Gastrocnemius medialis (tissue), 4 donors: ENCODE measurements at regions not wholly inside any gene's neighbourhood (a gene's known extent, or its start where the extent isn't known, plus 50 kb on each side); places are given as distances from the start of the nearest gene placed in this dataset.

Experiments used
- ATAC-seq, 2 donors: fragments of 150-250 bp; one replicate each; pipeline ENCODE4 v1.9.1; 2016
- DNase-seq, 2 donors: peaks; one replicate each; pipeline ENCODE4 v3.0.0-alpha.2; 2019
- H3K27ac ChIP-seq, 4 donors: fragments of 200-600 bp; sonication (generic); 1 replicate in 1 of 4; 2 replicates in 3 of 4; pipeline ENCODE4 v1.5.1; 2016 to 2018; ENCODE audit warnings: mild to moderate bottlenecking in 2 of 4, moderate library complexity in 1 of 4
- H3K27me3 ChIP-seq, 3 donors: fragments of 200-600 bp; sonication (generic) in 2 of 3; 1 replicate in 1 of 3; 2 replicates in 2 of 3; pipeline versions ENCODE4 v1.5.1 to v1.6.0; 2016 to 2019; ENCODE audit warnings: mild to moderate bottlenecking in 1 of 3, moderate library complexity in 1 of 3
- H3K36me3 ChIP-seq, 2 donors: fragments of 200-600 bp; sonication (generic) in 1 of 2; one replicate each; pipeline ENCODE4 v1.5.1; 2017 to 2018
- H3K4me1 ChIP-seq, 2 donors: fragments of 200-600 bp; sonication (generic) in 1 of 2; one replicate each; pipeline ENCODE4 v1.5.1; 2016 to 2017; ENCODE audit warnings: mild to moderate bottlenecking in 2 of 2
- H3K4me3 ChIP-seq, 4 donors: fragments of 200-600 bp; sonication (generic) in 3 of 4; 1 replicate in 1 of 4; 2 replicates in 3 of 4; pipeline ENCODE4 v1.5.1; 2016 to 2019; ENCODE audit warnings: mild to moderate bottlenecking in 2 of 4
- H3K9me3 ChIP-seq, 3 donors: fragments of 200-600 bp; sonication (generic) in 2 of 3; 1 replicate in 1 of 3; 2 replicates in 2 of 3; pipeline ENCODE4 v1.5.1; 2016 to 2019
- CTCF ChIP-seq, 5 experiments: fragments of 450-650 bp in 3 of 5; fragments of 200-600 bp in 2 of 5; sonication (generic) in 2 of 5; IDR thresholded peaks in 4 of 5; conservative IDR thresholded peaks in 1 of 5; 1 replicate in 4 of 5; 2 replicates in 1 of 5; pipeline ENCODE4 v1.5.1; 2016 to 2019; ENCODE audit warnings: antibody characterized with exemption in 5 of 5, mild to moderate bottlenecking in 3 of 5, moderate library complexity in 3 of 5
- POLR2A ChIP-seq, 2 donors: fragments of 450-650 bp; IDR thresholded peaks; one replicate each; pipeline ENCODE4 v1.6.1; 2017; ENCODE audit warnings: antibody characterized with exemption in 2 of 2, mild to moderate bottlenecking in 2 of 2, moderate library complexity in 2 of 2
- in situ Hi-C, 4 donors: fragments of 200-750 bp; cut with MboI; loops; one replicate each; pipeline versions ENCODE4 v1.15.0 to v1.8.0; 2017; ENCODE audit warnings: low sequenced_read_pairs in 4 of 4
- intact Hi-C: fragments of 100-400 bp; cut with DNase I; formaldehyde crosslinking; loops from one replicate; pipeline ENCODE4 v1.15.1; 2023; ENCODE audit warnings: low total_unique reads

GRCh38 chr15:31526916-31527690 is 200.5 kb downstream of the KLF13 start:
- DNase-seq = no peak
- peak in 1 of 2 donors; percentile 73 for ATAC-seq
- Histone ChIP-seq H3K9me3 (no peaks in the 10 kb centered on the region), H3K27ac (peak overlapping the region in 1 of 4 donors; percentile 5), H3K27me3 (no peaks in the 10 kb centered on the region), H3K4me1 (no peaks in the 10 kb centered on the region), H3K36me3 (no peaks in the 10 kb centered on the region), H3K4me3 (peak overlapping the region in 1 of 4 donors; percentile 32)
- in situ Hi-C loops (no loop called here), intact Hi-C loops (no loop called here)
- no peak for TF ChIP-seq CTCF (IDR thresholded peaks at IDR 0.05 in 4 of 5, conservative IDR thresholded peaks at IDR 0.05 in 1 of 5)
- no peak for TF ChIP-seq POLR2A (IDR thresholded peaks at IDR 0.05)

- intact Hi-C loops = no loop called here
- no peaks in the 10 kb centered on the region for H3K27me3 ChIP-seq
- TF ChIP-seq CTCF (IDR thresholded peaks at IDR 0.05 in 4 of 5, conservative IDR thresholded peaks at IDR 0.05 in 1 of 5) (no peak), POLR2A (IDR thresholded peaks at IDR 0.05) (no peak)
- no peaks in the 10 kb centered on the region for H3K4me1 ChIP-seq
- in situ Hi-C loops = no loop called here
- DNase-seq (no peak), ATAC-seq (no peak)
- no peaks in the 10 kb centered on the region for H3K36me3 ChIP-seq
- H3K27ac ChIP-seq = no peak overlapping the region
- H3K9me3 ChIP-seq = no peaks in the 10 kb centered on the region
- H3K4me3 ChIP-seq = no peak overlapping the region
These were observed 202.2 kb downstream of the KLF13 start for GRCh38 chr15:31528846-31529245.

- in situ Hi-C loops = no loop called here
- ATAC-seq = no peak
- Histone ChIP-seq H3K9me3 (no peaks in the 10 kb centered on the region), H3K27me3 (no peaks in the 10 kb centered on the region), H3K27ac (no peak overlapping the region), H3K4me1 (no peaks in the 10 kb centered on the region), H3K4me3 (no peak overlapping the region), H3K36me3 (no peaks in the 10 kb centered on the region)
- no peak for DNase-seq
- TF ChIP-seq CTCF (IDR thresholded peaks at IDR 0.05 in 4 of 5, conservative IDR thresholded peaks at IDR 0.05 in 1 of 5) (no peak), POLR2A (IDR thresholded peaks at IDR 0.05) (no peak)
- intact Hi-C loops = no loop called here
These were observed 211.3 kb downstream of the KLF13 start for GRCh38 chr15:31537770-31538592.

DNA sequence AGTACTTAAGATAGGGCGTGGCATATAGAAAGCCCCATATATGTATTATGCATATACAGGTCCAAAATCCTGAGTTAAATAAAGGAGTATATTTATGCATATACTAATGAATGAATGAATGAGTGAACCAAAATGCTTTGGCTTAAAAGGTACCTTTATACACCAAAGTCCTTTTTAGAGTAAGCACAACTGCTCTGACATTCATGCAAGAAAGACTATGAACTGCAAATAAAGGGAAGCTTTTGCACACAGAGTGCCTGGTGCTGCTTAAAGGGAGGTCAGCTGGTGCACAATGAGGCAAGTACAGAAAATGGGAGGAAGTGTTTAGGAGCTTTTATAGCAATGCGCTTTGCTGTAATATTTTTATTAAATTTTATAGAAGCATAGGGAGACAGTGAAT is 214.0 kb downstream of the KLF13 start:
- intact Hi-C loops = no loop called here
- no peaks in the 10 kb centered on the region for H3K9me3 ChIP-seq
- no peak for ATAC-seq
- no peak overlapping the region for H3K4me3 ChIP-seq
- H3K4me1 ChIP-seq = no peaks in the 10 kb centered on the region
- in situ Hi-C loops = no loop called here
- H3K27me3 ChIP-seq = no peaks in the 10 kb centered on the region
- TF ChIP-seq POLR2A (IDR thresholded peaks at IDR 0.05) (no peak), CTCF (IDR thresholded peaks at IDR 0.05 in 4 of 5, conservative IDR thresholded peaks at IDR 0.05 in 1 of 5) (no peak)
- H3K27ac ChIP-seq = no peak overlapping the region
- DNase-seq = no peak
- no peaks in the 10 kb centered on the region for H3K36me3 ChIP-seq
